Muscle of back (tissue), 3 donors: ENCODE measurements at regions not wholly inside any gene's neighbourhood (a gene's known extent, or its start where the extent isn't known, plus 50 kb on each side); places are given as distances from the start of the nearest gene placed in this dataset.
"Not testable (repeated sequence)": the region's sequence is repeated elsewhere in the genome, so short reads cannot be mapped to it uniquely, and the experiment has no call there.

Experiments used
- DNase-seq, 3 donors: peaks; one replicate each; pipeline versions ENCODE4 v3.0.0 to v3.0.0-alpha.2; 2013

DNA sequence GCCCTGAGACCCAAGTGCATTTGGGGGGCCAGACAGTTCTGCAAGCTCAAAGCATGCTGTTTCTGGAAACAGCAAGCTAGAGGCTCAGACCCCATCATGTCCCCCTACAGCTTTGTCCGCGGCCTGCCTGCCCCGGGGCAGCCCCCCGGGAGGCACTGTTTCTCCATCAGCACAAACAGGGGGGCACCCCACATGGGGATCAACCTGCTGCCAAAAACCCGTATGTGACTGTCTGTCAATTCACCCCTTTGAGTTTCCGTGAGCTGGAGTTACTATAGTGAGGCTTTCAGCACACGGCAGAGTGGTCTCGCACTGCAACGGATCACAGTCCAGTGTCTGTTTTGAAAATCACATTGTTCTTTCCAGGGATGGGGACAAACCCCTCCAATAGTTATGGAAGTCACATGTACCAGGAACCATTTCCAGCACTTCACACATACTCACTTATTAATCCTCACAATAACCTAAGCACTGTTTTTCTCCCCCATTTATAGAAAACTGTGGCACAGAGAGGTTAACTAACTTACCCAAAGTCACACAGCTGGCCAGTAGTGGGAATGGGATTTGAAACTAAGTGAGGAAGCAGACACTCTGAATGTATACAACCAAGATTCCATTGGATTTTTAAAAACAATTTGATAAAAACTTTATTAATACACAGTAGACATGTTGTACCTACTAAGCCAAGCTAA, 269.0 kb downstream of the C16orf95 start:
- no peak for DNase-seq

DNA sequence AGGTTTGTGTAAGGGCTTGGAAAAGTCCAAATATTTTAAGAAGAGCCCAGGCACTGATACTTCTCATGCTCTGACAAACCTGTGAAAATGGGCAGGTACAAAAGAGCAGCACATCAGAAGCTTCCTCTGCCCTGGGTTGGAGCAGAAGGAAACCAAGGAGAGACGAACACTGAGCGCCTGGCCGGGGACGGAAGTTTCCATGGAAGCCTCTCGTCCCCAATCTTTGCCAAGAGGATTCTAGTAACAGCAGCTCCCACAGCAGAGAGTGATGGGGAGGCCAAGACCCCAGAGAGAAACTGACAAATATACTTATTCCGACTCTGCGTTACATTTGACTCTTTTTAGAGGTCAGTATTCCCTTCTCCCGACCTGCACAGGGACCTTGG, 268.5 kb downstream of the C16orf95 start:
- DNase-seq = no peak

DNA sequence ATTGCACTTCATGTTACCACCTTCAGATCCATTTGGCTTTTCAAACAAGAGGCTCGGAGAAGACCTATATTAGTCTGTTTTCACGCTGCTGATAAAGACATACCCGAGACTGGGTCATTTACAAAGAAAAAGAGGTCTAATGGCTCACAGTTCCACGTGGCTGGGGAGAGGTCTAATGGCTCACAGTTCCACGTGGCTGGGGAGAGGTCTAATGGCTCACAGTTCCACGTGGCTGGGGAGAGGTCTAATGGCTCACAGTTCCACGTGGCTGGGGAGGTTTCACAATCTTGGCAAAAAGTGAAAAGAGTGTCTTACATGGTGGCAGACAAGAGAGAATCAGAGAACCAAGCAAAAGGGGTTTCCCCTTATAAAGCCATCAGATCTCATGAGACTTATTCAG, 268.0 kb downstream of the C16orf95 start:
- not testable (repeated sequence) for DNase-seq

DNA sequence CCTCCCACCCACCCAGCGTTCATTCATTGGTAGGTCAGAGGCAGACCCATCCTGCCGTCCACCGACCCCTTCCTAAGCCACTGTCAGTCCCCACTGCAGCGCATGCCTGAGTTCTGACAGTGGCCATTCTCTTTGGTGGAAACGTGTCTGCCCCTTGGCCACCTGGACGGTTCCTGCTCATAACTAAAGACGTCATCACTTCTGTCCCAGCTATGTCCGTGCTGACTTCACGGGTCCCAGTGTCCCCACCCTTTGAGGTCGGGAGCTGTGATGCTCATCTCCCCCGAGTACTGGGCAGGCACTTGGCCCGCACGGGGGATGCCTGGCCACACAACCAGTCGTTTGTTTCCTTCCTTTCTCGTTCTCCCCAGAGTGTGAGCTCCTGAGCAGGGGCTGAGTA, 267.1 kb downstream of the C16orf95 start:
- DNase-seq = no peak

DNA sequence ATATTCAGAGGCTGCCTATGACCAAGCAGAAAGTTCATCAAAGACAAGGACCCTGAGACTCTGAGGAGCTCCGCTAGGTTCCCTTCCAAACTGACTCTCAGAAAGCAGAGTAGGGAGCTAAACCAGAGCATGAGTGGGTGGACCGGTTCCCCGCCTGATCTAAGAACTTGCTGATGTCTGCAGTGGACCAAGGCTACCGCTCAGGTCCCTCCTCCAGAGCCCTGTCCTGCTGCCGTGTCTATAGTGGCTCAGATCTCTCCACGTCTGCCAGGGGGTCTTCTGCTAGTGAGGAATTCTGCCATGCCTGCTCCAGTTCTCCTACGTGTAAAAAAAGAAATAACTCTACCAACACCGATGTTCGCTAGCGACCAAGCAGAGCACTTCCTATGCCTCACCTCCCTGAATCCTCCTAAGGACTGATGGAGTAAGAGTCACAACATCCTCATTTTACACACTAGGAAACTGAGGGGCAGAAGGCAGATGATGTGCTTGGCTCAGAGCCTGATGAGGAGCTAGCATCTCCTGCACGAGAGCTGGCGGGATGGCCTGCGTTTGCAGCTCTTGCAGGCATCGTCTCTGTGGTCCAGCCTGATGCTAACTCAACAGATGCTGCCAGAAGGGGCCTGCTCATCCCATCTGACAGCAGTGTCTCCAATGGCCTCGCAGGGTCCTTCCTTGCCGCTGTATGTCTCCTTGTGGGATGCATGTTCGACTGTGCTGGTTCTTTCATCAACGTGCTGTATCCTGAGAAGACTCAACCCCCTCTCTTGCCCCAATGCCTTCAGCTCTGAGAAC, 265.5 kb downstream of the C16orf95 start:
- DNase-seq = no peak

DNA sequence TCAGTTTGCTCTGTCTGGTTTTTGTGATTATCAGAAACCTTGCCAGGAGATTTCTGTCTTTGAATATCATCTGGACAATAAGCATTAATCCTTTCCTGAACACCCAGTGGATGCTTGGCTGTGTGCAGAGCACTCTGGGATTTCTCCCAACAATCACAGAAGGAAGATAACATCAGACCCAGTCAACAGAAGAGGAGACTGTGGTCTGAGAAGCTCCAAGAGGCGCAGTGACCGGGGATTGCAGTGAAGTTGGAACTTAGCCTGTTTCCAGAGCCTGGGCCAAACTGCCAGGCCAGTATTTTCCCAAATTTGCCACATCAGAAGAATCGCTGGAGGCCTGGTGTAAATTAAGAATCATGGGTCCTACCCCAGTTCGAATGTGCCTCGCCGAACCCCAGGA, 264.7 kb downstream of the C16orf95 start:
- no peak for DNase-seq

DNA sequence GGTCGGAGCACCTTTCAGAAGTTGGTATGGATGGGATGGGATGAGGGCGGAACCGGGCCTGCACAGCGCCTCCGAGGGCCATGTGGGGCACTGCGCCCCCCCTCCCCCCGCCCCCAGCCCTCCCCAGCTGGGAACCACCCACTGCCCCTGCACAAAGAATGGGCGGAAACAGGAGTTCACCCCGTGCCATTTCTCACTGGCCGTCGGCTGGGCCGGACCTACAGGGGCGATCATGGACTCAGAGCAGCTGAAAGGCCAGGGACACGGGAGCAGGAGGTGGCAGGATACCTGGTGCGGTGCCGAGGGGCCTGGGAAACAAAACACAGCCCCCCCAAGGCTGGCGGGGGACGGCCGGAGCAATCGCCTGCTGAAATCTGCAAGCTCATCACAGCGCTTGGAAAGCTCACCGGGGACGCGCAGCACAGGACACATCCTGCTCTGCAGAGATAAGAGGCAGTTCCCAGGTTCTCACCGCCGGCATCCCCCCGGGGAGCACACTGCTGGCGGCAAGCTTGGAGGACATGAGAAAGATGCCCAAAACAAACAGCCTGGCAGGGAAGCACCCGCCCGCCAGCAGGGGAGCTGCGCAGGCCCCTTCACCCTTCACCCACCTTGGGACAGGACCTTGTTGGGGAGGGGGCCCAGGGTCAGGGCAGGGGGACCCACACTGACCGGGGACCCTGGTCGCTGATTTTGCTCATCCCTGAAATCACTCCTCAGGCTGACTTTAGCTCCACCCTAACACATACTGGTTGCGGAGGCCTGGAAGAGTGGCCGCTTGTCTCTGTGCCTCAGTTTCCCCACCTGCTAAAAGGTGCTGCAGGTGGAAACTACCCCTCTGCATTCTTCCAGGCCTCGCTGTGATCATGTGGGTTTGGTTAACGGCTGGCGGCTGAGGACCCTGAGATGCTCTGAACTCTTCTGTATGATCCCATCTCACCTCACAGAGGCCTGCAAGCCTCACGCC, 263.9 kb downstream of the C16orf95 start:
- no peak for DNase-seq

DNA sequence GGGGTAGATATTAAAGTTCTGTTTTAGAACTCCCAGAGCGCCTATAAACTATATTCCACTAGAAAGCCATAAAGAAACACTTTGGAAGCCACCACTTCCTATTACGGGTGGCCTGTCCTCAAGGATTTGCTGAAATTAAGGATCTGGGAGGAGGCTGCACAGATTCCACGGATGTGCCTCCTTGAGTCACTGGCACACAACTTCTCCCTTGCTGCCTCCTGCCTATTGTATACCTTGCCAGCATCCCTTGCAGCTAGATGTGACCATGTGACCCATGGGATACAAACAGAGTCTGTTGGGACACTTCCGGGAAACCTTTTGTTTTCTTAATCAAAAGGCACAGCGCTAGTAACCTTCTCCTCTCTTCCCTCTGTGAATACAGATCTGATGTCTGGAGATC, 263.0 kb downstream of the C16orf95 start:
- DNase-seq = no peak

DNA sequence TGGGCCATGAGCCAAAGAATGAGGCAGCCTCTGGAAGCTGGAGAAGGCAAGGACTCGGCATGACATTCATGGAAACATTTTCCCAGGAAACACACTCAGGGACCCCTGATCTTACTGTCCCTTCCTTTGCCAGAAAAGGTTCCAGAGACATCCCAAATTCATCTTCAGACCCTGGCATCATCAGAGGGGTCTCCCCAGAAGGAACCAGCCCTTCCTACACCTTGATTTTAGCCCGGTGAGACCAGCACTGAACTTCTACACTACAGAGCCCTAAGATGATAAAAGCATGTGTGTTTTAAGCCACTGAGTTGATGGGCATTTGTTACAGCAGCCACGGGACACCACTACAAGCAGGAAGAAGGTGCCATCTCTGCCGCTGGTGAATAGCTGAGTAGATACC, 262.3 kb downstream of the C16orf95 start:
- DNase-seq = no peak

DNA sequence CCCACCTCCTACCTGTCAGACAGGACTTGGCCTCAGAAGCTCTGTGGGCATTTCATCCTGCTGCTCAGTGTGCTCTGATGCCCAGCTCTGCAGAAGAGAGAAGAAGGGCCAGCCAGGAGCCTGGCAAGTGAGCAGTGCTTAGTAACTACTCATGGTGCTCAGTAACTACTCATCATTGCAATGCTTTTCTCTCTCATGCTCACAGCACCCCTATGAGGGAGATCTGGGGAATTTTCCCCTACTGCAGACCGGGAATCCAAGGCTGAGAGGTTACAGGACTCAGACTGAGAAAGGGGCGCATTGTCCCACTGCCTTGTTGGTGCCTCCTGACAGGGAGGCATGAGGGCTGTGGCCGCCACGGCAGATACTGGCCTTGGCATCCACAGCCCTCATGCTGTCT, 261.1 kb downstream of the C16orf95 start:
- no peak for DNase-seq

DNA sequence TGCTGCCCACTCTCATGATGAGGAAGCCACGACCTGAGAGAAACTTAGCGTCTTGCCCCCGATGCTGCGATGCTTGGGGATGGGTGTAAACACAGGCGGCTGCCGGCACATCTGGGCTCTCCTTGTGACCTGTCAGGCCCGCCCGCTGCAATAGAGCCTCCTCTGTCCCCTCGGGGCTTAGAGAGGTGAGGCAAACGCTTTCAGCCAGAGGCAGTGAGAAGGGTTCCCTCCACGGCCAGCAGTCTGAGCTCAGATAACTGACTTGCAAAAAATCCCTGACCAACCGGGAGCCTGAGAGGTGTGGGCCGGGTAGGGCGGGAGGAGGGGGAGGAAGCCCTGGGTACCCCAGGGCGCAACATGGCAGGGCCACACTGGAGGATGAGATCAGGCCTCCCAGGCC, 260.6 kb downstream of the C16orf95 start:
- DNase-seq = no peak

DNA sequence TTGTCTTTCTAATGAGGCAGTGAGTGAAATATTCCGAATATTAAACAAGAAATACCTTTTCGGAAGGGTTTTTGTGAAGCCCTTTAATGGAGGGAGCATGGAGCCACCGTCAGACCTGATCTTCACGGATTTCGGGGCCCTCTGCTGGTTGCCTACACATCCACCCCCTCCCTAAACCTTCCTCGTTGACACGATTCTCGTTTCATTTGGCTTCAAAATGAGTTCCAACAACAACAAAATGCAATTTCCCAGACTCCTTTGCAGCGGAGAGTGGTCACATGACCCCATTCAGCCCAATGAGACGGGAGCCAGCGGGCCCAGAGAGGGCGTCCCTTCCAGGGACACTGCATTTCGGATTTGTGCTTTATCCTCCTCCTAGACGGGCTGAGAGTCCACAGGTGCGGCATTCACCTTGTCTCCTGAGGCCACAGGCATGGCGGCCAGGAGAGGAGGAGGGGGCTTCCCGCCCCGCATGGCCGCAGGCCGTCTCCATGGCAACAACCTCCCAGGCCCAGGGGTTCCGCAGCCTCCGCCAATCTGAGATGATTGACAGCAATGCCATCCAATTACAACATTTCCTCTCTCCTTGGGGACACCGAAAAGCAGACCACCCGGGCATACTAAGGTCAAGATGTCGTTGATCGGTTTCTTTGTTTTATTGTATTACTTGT, 259.8 kb downstream of the C16orf95 start:
- no peak for DNase-seq

DNA sequence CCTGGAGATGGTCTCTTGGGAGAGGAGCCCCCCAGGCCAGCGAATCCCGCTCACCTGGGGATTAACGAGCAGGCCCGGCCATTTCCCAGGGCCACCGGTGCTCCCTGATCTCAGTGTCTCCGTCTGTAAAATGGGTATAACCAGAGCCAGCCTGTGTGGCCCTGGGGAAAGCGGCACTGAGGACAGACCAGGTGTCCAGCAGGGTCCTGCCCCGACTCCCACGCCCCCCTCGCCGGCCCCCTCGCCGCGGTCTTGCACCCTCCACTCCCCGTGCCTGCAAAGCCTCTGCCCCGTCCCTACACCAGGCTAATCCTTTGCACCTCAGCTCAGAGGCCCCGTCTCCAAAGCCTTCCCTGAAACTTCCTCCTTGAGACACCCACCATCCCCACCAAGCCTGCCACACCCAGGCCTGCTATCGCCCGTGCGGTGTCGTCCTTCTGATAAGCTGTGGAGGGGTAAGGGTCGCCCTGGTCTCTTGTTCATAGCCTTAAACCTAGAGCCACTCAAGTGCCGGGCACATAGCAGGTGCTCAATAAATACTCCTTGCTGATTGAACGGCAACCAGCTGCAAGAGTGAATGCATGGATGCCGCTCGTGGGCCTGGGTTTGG, 259.1 kb downstream of the C16orf95 start:
- DNase-seq = no peak

DNA sequence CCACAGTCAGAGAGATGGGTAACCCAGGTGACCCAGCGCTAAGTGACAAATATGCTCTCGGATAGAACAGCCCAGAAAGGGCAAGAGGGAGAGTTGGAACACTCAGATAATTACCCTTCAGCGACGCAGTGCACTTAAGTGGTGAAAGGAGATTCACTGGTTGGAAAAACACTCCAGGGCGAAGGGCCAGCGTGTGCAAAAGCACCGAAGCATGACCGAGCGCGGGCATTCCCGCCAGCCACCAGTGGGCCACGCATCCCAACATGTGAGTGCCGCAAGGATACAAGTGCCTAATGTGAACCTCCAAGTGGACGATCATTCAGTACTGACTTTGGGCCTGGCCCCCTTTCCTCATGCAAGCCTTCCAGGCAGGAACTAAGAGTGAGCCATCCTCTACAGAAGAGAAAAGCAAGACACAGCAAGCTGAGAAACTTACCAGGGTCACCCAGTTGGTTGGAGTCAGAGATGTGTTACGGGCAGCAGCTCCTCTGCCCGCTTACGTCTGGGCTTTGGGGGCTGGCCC, 258.4 kb downstream of the C16orf95 start:
- DNase-seq = no peak

DNA sequence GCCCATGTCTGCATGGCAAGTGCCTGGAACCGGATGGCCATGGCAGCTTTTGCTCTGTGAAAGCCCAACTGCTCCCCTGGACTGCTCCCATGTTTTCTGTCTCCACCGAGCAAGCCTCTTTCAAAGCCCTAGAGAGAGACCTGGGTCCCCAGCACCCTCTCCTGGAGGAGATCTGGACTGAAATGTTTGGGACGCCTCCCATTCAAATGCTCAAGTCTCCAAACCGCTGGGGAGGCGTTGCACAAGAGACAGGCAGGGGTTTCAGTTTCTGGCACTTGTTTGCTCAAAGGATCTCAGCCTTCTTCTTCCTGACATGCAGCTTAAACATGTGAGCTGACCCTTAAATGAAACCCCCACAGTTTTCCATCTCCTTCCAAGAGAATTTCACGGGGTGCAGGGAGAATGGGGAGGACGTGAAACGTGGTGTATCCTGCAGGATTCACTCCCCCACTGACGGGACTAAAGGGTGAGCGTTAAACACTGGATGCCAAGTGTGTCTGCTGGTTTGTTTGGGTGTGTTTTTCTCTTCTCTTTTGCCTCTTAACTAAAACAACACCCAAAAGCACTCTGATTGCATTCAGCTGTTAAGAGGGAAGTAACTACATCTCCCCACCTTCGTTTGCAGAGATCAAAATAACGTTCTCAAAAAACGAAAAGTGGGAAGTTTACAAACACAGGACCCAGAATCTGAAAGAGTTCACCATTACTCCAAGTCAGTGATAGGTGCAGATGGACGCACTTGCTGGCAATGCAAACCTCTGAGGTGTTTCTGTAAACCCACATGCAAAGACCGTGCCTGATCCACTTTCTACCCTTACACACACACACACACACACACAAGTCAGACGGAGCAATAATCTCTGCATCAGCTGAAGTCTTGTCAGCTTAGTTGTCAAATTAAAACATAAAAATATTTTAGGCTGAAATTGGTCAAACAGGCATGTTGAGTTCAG, 256.9 kb downstream of the C16orf95 start:
- DNase-seq = peak in 2 of 3 donors; percentile 28 to 32

DNA sequence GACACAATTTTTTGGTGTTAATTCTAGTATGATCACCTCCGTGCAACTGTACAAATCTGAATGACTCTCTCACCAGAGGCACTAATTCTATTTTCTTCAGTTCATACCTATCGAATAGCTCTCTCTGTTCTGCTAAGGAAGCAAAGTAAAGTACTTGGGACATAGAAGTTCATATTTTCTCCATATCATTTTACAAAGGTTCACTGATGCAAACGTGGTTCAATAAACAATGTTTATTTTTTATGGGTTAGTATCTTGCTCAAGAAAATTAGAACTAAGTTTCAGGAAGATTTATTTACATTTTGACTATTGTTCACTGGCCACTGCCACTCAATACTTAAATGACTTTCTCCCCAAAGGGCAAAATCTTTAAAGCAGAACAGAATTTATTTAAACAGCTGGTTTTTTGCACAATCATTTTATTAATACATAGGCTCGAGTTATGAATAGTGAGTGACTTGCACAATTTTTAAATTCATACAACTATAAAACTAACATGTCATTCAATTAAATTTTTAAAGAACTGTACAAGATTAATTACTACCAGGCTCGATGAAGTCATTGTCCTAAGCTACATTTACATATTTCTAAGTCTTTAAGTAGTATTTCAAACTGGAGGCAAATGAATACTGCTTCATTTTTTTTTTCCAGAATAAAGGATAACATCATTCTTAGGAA, 255.8 kb downstream of the C16orf95 start:
- DNase-seq = no peak

DNA sequence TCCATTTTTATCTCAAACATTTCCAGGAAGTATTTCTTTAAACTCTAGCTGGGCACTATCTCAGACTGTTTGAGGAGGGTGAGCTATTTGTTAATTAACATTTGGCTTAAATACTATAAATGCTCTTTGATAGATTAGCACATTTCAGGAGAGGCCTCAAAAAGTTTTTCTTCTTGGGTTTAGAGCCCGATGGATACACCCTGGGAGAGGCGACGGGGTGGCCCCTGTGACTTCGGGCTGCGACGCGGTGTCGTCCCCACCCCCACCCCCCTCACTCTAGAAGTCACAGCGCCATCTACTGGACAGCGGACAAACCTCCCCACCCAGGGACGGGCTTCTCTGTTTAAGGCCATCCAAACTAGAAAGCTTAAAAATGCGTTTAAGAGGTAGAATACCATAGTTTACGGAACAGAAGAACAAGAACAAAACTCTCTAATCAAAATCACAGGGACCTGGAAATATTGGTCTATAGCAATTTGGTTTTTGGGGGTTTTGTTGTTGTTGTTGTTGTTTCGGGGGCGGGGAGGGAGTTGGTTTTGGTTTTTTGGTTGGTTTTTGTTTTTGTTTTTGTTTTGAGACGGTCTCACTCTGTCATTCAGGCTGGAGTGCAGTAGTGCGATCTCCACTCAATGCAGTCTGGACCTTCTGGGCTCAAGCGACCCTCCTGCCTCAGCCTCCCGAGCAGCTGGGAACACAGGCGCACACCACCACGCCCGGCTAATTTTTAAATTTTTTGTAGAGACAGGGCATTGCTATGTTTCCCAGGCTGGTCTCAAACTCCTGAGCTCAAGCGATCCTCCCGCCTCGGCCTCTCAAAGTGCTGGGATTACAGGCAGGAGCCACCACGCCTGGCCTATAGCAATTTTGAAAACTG, 254.4 kb downstream of the C16orf95 start:
- DNase-seq = peak; percentile 57 to 79 (median 79)

DNA sequence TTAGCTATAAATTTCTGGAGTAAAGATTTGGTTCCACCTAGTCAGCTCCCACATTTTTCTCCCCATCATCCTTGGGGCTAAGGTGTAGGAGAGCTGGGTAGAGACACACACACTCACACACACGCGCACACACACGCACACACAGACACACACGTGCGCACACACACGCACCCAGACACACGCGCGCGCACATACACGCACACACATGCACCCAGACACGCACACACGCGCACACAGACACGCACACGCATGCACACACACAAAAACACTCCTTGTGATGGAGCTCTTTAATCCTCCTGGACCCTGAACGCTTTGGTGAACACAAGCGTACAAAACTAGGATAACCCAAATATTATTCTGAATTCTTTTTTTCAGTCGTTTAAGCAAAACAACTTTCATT, 253.6 kb downstream of the C16orf95 start:
- no peak for DNase-seq
